Pancreas (tissue), 10 donors: ENCODE measurements at regions not wholly inside any gene's neighbourhood (a gene's known extent, or its start where the extent isn't known, plus 50 kb on each side); places are given as distances from the start of the nearest gene placed in this dataset.

Experiments used
- ATAC-seq, 4 donors: fragments of 200-7000 bp; cut with Tn5 transposase; one replicate each; pipeline versions ENCODE4 v1.8.0 to v1.9.1; 2020; ENCODE audit warnings: mild to moderate bottlenecking in 4 of 4, moderate library complexity in 4 of 4
- DNase-seq, 6 donors: peaks; one replicate each; pipeline ENCODE4 v3.0.0-alpha.2; 2020
- FAIRE-seq: peaks from 2 replicates; lab custom pipeline; 2012; peaks lifted over from hg19 to GRCh38; lab: Jason Lieb, UNC
- H3K27ac ChIP-seq, 4 donors: fragments of 200-600 bp; sonication (generic); 1 replicate in 3 of 4; 2 replicates in 1 of 4; pipeline versions ENCODE4 v1.5.0 to v1.8.0; 2020
- H3K27me3 ChIP-seq, 4 donors: fragments of 200-600 bp; one replicate each; pipeline ENCODE4 v1.8.0; 2021
- H3K36me3 ChIP-seq, 3 donors: fragments of 200-600 bp; sonication (generic) in 1 of 3; one replicate each; pipeline versions ENCODE4 v1.5.0 to v1.8.0; 2020 to 2021
- H3K4me1 ChIP-seq, 3 donors: fragments of 200-600 bp; one replicate each; pipeline ENCODE4 v1.8.0; 2021
- H3K4me3 ChIP-seq, 4 donors: fragments of 200-600 bp; sonication (generic) in 2 of 4; one replicate each; pipeline versions ENCODE4 v1.5.0 to v1.8.0; 2020 to 2021
- H3K9me3 ChIP-seq, 4 donors: fragments of 200-600 bp; one replicate each; pipeline ENCODE4 v1.8.0; 2021
- CTCF ChIP-seq, 4 donors: fragments of 200-600 bp; sonication (generic) in 3 of 4; IDR thresholded peaks; one replicate each; pipeline versions ENCODE4 v1.5.0 to v1.8.0; 2021; ENCODE audit warnings: antibody characterized with exemption in 4 of 4
- WGBS, 2 donors: extraction: QIAGEN DNeasy Blood & Tissue Kit; methylation state at CpG; one replicate each; pipeline ENCODE4 v1.1.7; 2013; 5-methylcytosine and 5-hydroxymethylcytosine counted together
- intact Hi-C, 3 donors: fragments of 100-400 bp; cut with DNase I; formaldehyde crosslinking; loops; one replicate each; pipeline versions ENCODE4 v1.11.1 to v1.14.2; 2022
- donor health status: healthy with polysubstance abuse.
- donor health status: DM: no; HTN: no; CAD: no; lungs with moderate emphysema.
- donor health status: DM: no; HTN: no; CAD: no.
- donor health status: control.
- donor health status: control.
- donor health status: Bipolar disorder and iron deficiency.
- donor health status: DM: yes; HTN: yes; CAD: no.
- donor health status: DM: no; HTN: no; CAD: no.
- donor health status: DM: no; HTN: no; CAD: no.
- donor health status: DM: yes; HTN: yes; CAD: no.

- no peaks in the 10 kb centered on the region for H3K27me3 ChIP-seq
- no peak for TF ChIP-seq CTCF (IDR thresholded peaks at IDR 0.05)
- H3K9me3 ChIP-seq = no peaks in the 10 kb centered on the region
- 69 to 75% methylated on average over 7 of the region's 7 CpGs for WGBS, 2 donors
- no peaks in the 10 kb centered on the region for H3K36me3 ChIP-seq
- peak in 1 of 4 donors; percentile 27 for ATAC-seq
- no peak overlapping the region for H3K4me3 ChIP-seq
- no peak overlapping the region for H3K27ac ChIP-seq
- DNase-seq = no peak
- FAIRE-seq = no peak
- intact Hi-C loops = no loop called here
- no peaks in the 10 kb centered on the region for H3K4me1 ChIP-seq
Measured at GRCh38 chr2:145652571-145653545, 1132.9 kb upstream of the ZEB2 start.

GRCh38 chr2:145652036-145652435 is 1132.1 kb upstream of the ZEB2 start:
- no peak for TF ChIP-seq CTCF (IDR thresholded peaks at IDR 0.05)
- no peaks in the 10 kb centered on the region for H3K4me1 ChIP-seq
- no peak overlapping the region for H3K4me3 ChIP-seq
- DNase-seq (no peak), ATAC-seq (no peak), FAIRE-seq (no peak)
- no peaks in the 10 kb centered on the region for H3K9me3 ChIP-seq
- no peaks in the 10 kb centered on the region for H3K36me3 ChIP-seq
- no peak overlapping the region for H3K27ac ChIP-seq
- H3K27me3 ChIP-seq = no peaks in the 10 kb centered on the region
- intact Hi-C loops = no loop called here
- WGBS, 2 donors = 72 to 85% methylated on average over 2 of the region's 2 CpGs

- no peak overlapping the region for H3K4me3 ChIP-seq
- ATAC-seq (no peak), FAIRE-seq (no peak), DNase-seq (no peak)
- no peaks in the 10 kb centered on the region for H3K9me3 ChIP-seq
- no peaks in the 10 kb centered on the region for H3K4me1 ChIP-seq
- no peaks in the 10 kb centered on the region for H3K36me3 ChIP-seq
- no peak overlapping the region for H3K27ac ChIP-seq
- TF ChIP-seq CTCF (IDR thresholded peaks at IDR 0.05) = no peak
- H3K27me3 ChIP-seq = no peaks in the 10 kb centered on the region
- intact Hi-C loops = no loop called here
Measured at GRCh38 chr2:145650226-145650625, 1130.3 kb upstream of the ZEB2 start.

GRCh38 chr2:145649061-145649460 is 1129.1 kb upstream of the ZEB2 start:
- H3K4me3 ChIP-seq = no peak overlapping the region
- no peak for TF ChIP-seq CTCF (IDR thresholded peaks at IDR 0.05)
- intact Hi-C loops = no loop called here
- ATAC-seq = no peak
- H3K36me3 ChIP-seq = no peaks in the 10 kb centered on the region
- no peak for DNase-seq
- no peak for FAIRE-seq
- H3K4me1 ChIP-seq = no peaks in the 10 kb centered on the region
- WGBS, 2 donors = 86 to 93% methylated on average over 4 of the region's 4 CpGs
- no peak overlapping the region for H3K27ac ChIP-seq
- H3K27me3 ChIP-seq = no peaks in the 10 kb centered on the region
- no peaks in the 10 kb centered on the region for H3K9me3 ChIP-seq

- DNase-seq = no peak
- Histone ChIP-seq H3K27ac (no peak overlapping the region), H3K4me1 (no peaks in the 10 kb centered on the region), H3K36me3 (no peaks in the 10 kb centered on the region), H3K27me3 (no peaks in the 10 kb centered on the region), H3K9me3 (no peaks in the 10 kb centered on the region), H3K4me3 (no peak overlapping the region)
- TF ChIP-seq CTCF (IDR thresholded peaks at IDR 0.05) = no peak
- FAIRE-seq = peak; percentile 32
- no peak for ATAC-seq
- intact Hi-C loops = no loop called here
Measured at GRCh38 chr2:145644820-145645302, 1124.9 kb upstream of the ZEB2 start.
